ENCODE measurements at regions not wholly inside any gene's neighbourhood (a gene's known extent, or its start where the extent isn't known, plus 50 kb on each side); places are given as distances from the start of the nearest gene placed in this dataset.
"Not testable (repeated sequence)": the region's sequence is repeated elsewhere in the genome, so short reads cannot be mapped to it uniquely, and the experiment has no call there.

DNA sequence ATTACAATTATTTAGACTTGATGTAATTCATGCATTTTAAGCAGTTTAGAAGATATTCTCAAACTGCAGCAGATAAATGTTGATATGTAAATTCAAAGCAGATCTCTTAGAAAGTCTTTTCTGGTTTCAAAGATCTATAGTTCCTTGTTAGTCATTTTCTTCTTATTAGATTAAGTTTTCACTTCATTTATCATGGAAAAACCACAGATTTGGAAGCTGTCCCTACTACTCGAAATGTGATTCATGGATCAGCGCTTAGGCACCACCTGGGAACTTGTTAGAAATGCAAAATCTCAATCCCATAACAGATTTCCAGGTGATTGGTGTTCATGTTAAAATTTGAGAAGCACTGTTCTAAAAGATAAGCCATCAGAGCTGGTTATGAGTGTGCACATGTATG lies 92.8 kb upstream of the CDH2 start:
- H3K27ac ChIP-seq (ENCODE audit: low read depth, low read length), result no peak overlapping the region
- H3K9me3 Mint-ChIP-seq, result peaks cover 0 to 28% (median 8%) of the 10 kb centered on the region in 8 donors
- H3K4me3 Mint-ChIP-seq, result no peak overlapping the region
- CTCF ChIA-PET (ENCODE audit: partially characterized antibody), result no interaction called here
- H3K27me3 Mint-ChIP-seq, result no peaks in the 10 kb centered on the region
- no peak overlapping the region for H3K27ac Mint-ChIP-seq
- no peak for DNase-seq
- H3K27me3 ChIP-seq (ENCODE audit: insufficient read depth, low read length), result no peaks in the 10 kb centered on the region
- no peaks in the 10 kb centered on the region for H3K36me3 Mint-ChIP-seq
- H3K4me1 Mint-ChIP-seq, result no peaks in the 10 kb centered on the region
- POLR2A ChIA-PET (ENCODE audit: partially characterized antibody), result no interaction called here
- peaks cover 0 to 3% of the 10 kb centered on the region in 2 donors for H3K9me3 ChIP-seq (ENCODE audit: control insufficient read depth in 1 of 2, low read length in 2 of 2)
- no peaks in the 10 kb centered on the region for H3K4me1 ChIP-seq (ENCODE audit: insufficient read depth, low read length)
- no peak overlapping the region for H3K4me3 ChIP-seq (ENCODE audit: low read length in 2 of 2)
- intact Hi-C loops (cut with micrococcal nuclease), result no loop called here
- no peaks in the 10 kb centered on the region for H3K36me3 ChIP-seq (ENCODE audit: insufficient read depth, low read length)

- H3K27ac Mint-ChIP-seq, result no peak overlapping the region
- H3K36me3 ChIP-seq (ENCODE audit: insufficient read depth, low read length), result no peaks in the 10 kb centered on the region
- CTCF ChIA-PET (ENCODE audit: partially characterized antibody), result no interaction called here
- peaks cover 0 to 28% (median 11%) of the 10 kb centered on the region in 8 donors for H3K9me3 Mint-ChIP-seq
- no peak for DNase-seq
- no peaks in the 10 kb centered on the region for H3K4me1 ChIP-seq (ENCODE audit: insufficient read depth, low read length)
- H3K4me3 Mint-ChIP-seq, result no peak overlapping the region
- H3K27me3 Mint-ChIP-seq, result no peaks in the 10 kb centered on the region
- POLR2A ChIA-PET (ENCODE audit: partially characterized antibody), result no interaction called here
- no peak overlapping the region for H3K27ac ChIP-seq (ENCODE audit: low read depth, low read length)
- no peaks in the 10 kb centered on the region for H3K36me3 Mint-ChIP-seq
- peaks cover 0 to 3% of the 10 kb centered on the region in 2 donors for H3K9me3 ChIP-seq (ENCODE audit: control insufficient read depth in 1 of 2, low read length in 2 of 2)
- intact Hi-C loops (cut with micrococcal nuclease), result no loop called here
- no peaks in the 10 kb centered on the region for H3K27me3 ChIP-seq (ENCODE audit: insufficient read depth, low read length)
- H3K4me1 Mint-ChIP-seq, result no peaks in the 10 kb centered on the region
- no peak overlapping the region for H3K4me3 ChIP-seq (ENCODE audit: low read length in 2 of 2)
Measured at GRCh38 chr18:28267878-28268625, 91.1 kb upstream of the CDH2 start.

DNA sequence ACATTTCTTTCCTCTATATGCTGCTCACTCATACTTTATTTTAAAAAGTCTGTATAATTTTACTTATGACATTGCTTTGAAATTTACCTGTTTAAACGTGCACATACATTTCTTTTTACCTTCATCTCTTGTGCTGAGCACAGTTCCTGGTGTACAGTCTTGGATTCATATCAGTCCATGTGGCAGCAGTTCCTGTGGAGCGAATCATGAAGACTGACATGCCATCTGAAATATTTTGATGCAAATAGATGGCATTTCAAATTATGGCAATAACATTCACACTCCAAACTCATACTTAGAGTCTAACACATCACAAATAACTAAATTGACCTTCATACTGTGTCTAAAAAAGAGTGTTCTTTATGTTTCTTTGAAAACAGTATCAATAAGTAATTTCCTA lies 90.3 kb upstream of the CDH2 start:
- H3K9me3 Mint-ChIP-seq, result peaks cover 2 to 28% (median 13%) of the 10 kb centered on the region in 8 donors
- no peaks in the 10 kb centered on the region for H3K27me3 ChIP-seq (ENCODE audit: insufficient read depth, low read length)
- no peak overlapping the region for H3K27ac Mint-ChIP-seq
- no peak for DNase-seq
- H3K4me1 ChIP-seq (ENCODE audit: insufficient read depth, low read length), result no peaks in the 10 kb centered on the region
- no peak overlapping the region for H3K27ac ChIP-seq (ENCODE audit: low read depth, low read length)
- H3K4me1 Mint-ChIP-seq, result no peaks in the 10 kb centered on the region
- no peaks in the 10 kb centered on the region for H3K36me3 Mint-ChIP-seq
- H3K36me3 ChIP-seq (ENCODE audit: insufficient read depth, low read length), result no peaks in the 10 kb centered on the region
- intact Hi-C loops (cut with micrococcal nuclease), result no loop called here
- no peak overlapping the region for H3K4me3 Mint-ChIP-seq
- H3K4me3 ChIP-seq (ENCODE audit: low read length in 2 of 2), result no peak overlapping the region
- H3K27me3 Mint-ChIP-seq, result no peaks in the 10 kb centered on the region
- ChIA-PET POLR2A (ENCODE audit: partially characterized antibody) (no interaction called here), CTCF (ENCODE audit: partially characterized antibody) (no interaction called here)
- no peaks in the 10 kb centered on the region for H3K9me3 ChIP-seq (ENCODE audit: control insufficient read depth in 1 of 2, low read length in 2 of 2)

GRCh38 chr18:28256166-28256565 lies 79.2 kb upstream of the CDH2 start:
- no peaks in the 10 kb centered on the region for H3K27me3 ChIP-seq (ENCODE audit: insufficient read depth, low read length)
- ChIA-PET POLR2A (ENCODE audit: partially characterized antibody) (no interaction called here), CTCF (ENCODE audit: partially characterized antibody) (no interaction called here)
- no peaks in the 10 kb centered on the region for H3K27me3 Mint-ChIP-seq
- no peaks in the 10 kb centered on the region for H3K9me3 ChIP-seq (ENCODE audit: control insufficient read depth in 1 of 2, low read length in 2 of 2)
- no peaks in the 10 kb centered on the region for H3K36me3 ChIP-seq (ENCODE audit: insufficient read depth, low read length)
- H3K4me1 ChIP-seq (ENCODE audit: insufficient read depth, low read length), result no peaks in the 10 kb centered on the region
- no peak overlapping the region for H3K27ac ChIP-seq (ENCODE audit: low read depth, low read length)
- H3K36me3 Mint-ChIP-seq, result no peaks in the 10 kb centered on the region
- peaks cover 2 to 26% (median 4%) of the 10 kb centered on the region in 8 donors for H3K9me3 Mint-ChIP-seq
- H3K4me3 Mint-ChIP-seq, result no peak overlapping the region
- H3K27ac Mint-ChIP-seq, result no peak overlapping the region
- no peak for DNase-seq
- intact Hi-C loops (cut with micrococcal nuclease), result no loop called here
- no peak overlapping the region for H3K4me3 ChIP-seq (ENCODE audit: low read length in 2 of 2)
- H3K4me1 Mint-ChIP-seq, result no peaks in the 10 kb centered on the region

DNA sequence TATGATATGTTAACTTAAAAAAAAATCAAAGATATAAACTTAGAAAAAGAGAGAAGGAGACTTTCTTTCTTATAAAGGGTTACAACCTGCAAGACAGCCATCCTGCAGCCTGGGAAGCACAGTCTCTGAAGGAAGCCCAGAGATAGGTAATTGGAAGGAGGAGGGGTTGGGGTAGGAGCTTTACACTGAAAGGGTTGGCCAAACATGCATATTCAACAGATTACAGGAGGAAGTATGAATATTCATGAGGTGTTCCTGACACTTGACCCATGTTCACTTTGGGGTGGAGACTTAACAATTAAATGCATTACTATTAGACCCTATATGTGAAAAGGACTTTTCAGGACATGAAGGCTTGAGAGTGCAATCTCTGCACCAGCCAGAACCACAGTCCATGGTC lies 71.7 kb upstream of the CDH2 start:
- Mint-ChIP-seq H3K4me1 (no peaks in the 10 kb centered on the region), H3K36me3 (no peaks in the 10 kb centered on the region), H3K27me3 (no peaks in the 10 kb centered on the region), H3K27ac (no peak overlapping the region), H3K4me3 (no peak overlapping the region), H3K9me3 (peaks cover 0 to 22% (median 7%) of the 10 kb centered on the region in 8 donors)
- no peak for DNase-seq
- H3K4me1 ChIP-seq (ENCODE audit: insufficient read depth, low read length), result no peaks in the 10 kb centered on the region
- H3K27ac ChIP-seq (ENCODE audit: low read depth, low read length), result no peak overlapping the region
- H3K4me3 ChIP-seq (ENCODE audit: low read length in 2 of 2), result no peak overlapping the region
- POLR2A ChIA-PET (ENCODE audit: partially characterized antibody), result no interaction called here
- intact Hi-C loops (cut with micrococcal nuclease), result no loop called here
- no peaks in the 10 kb centered on the region for H3K9me3 ChIP-seq (ENCODE audit: control insufficient read depth in 1 of 2, low read length in 2 of 2)
- H3K27me3 ChIP-seq (ENCODE audit: insufficient read depth, low read length), result no peaks in the 10 kb centered on the region
- no peaks in the 10 kb centered on the region for H3K36me3 ChIP-seq (ENCODE audit: insufficient read depth, low read length)
- CTCF ChIA-PET (ENCODE audit: partially characterized antibody), result no interaction called here

- H3K27me3 Mint-ChIP-seq; intact Hi-C loops (cut with micrococcal nuclease); H3K4me1 Mint-ChIP-seq; POLR2A ChIA-PET (ENCODE audit: partially characterized antibody); CTCF ChIA-PET (ENCODE audit: partially characterized antibody); H3K9me3 ChIP-seq (ENCODE audit: control insufficient read depth in 1 of 2, low read length in 2 of 2); H3K4me3 ChIP-seq (ENCODE audit: low read length in 2 of 2); H3K36me3 Mint-ChIP-seq; H3K4me1 ChIP-seq (ENCODE audit: insufficient read depth, low read length); H3K36me3 ChIP-seq (ENCODE audit: insufficient read depth, low read length); H3K4me3 Mint-ChIP-seq; DNase-seq; H3K27me3 ChIP-seq (ENCODE audit: insufficient read depth, low read length); H3K27ac ChIP-seq (ENCODE audit: low read depth, low read length); H3K27ac Mint-ChIP-seq: not testable (repeated sequence)
- peaks cover 0 to 22% (median 7%) of the 10 kb centered on the region in 8 donors for H3K9me3 Mint-ChIP-seq
Measured at GRCh38 chr18:28240626-28241025, 63.7 kb upstream of the CDH2 start.

GRCh38 chr18:28236487-28236886 lies 59.6 kb upstream of the CDH2 start:
- Histone ChIP-seq H3K36me3 (ENCODE audit: insufficient read depth, low read length) (no peaks in the 10 kb centered on the region), H3K4me1 (ENCODE audit: insufficient read depth, low read length) (no peaks in the 10 kb centered on the region), H3K27ac (ENCODE audit: low read depth, low read length) (no peak overlapping the region), H3K9me3 (ENCODE audit: control insufficient read depth in 1 of 2, low read length in 2 of 2) (no peaks in the 10 kb centered on the region), H3K4me3 (ENCODE audit: low read length in 2 of 2) (no peak overlapping the region), H3K27me3 (ENCODE audit: insufficient read depth, low read length) (no peaks in the 10 kb centered on the region)
- CTCF ChIA-PET (ENCODE audit: partially characterized antibody), result no interaction called here
- POLR2A ChIA-PET (ENCODE audit: partially characterized antibody), result no interaction called here
- peaks cover 2 to 19% (median 10%) of the 10 kb centered on the region in 8 donors for H3K9me3 Mint-ChIP-seq
- H3K36me3 Mint-ChIP-seq, result no peaks in the 10 kb centered on the region
- intact Hi-C loops (cut with micrococcal nuclease), result no loop called here
- DNase-seq, result no peak
- no peaks in the 10 kb centered on the region for H3K27me3 Mint-ChIP-seq
- no peaks in the 10 kb centered on the region for H3K4me1 Mint-ChIP-seq
- H3K27ac Mint-ChIP-seq, result no peak overlapping the region
- no peak overlapping the region for H3K4me3 Mint-ChIP-seq

All from CD4-positive, alpha-beta memory T cell (primary cell).